Dermis blood vessel endothelial cell (primary cell): ENCODE measurements at regions not wholly inside any gene's neighbourhood (a gene's known extent, or its start where the extent isn't known, plus 50 kb on each side); places are given as distances from the start of the nearest gene placed in this dataset.
"Not testable (repeated sequence)": the region's sequence is repeated elsewhere in the genome, so short reads cannot be mapped to it uniquely, and the experiment has no call there.

Experiments used
- DNase-seq: peaks from one replicate; pipeline ENCODE4 v3.0.0; 2010

DNA sequence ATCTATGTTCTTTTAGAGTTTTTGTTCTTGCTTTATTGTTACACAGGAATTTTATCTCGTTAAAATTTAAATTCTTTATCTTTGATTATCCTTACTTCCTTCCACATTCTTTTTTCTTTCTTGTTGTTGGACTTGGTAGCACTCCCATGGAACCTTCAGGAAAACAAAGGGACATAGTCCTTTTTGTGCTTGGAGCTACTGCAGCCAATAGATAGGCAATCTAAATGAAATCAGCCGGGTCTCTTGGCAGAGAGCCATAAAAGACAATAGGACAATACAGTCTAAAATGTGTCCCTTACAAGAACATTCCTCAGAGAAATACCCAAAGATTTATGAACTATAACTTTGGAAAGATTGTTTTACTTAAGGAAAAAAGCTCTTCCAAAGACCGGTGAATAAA is 548.1 kb upstream of the C9orf72 start:
- peak; percentile 0 for DNase-seq

GRCh38 chr9:28124917-28125316 is 551.6 kb upstream of the C9orf72 start:
- no peak for DNase-seq

DNA sequence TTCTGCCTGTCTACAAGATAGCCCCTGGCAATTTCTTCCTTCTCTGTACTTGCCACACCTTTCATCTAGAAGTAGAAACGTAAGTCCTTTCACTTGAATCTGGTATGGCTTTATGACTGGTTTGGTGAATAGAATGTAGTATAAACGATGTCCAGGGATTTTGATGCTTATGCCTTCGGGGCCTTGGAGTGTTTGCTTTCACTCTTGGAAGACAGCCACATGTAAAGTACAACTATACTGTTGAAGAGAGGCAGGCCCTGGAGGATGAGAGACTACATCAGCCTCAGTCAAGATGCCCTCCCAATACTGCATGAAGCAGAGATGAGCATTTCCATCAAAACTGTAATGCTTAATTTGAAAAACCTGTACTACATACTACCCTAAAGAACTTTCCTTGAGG is 553.8 kb upstream of the C9orf72 start:
- DNase-seq = no peak

DNA sequence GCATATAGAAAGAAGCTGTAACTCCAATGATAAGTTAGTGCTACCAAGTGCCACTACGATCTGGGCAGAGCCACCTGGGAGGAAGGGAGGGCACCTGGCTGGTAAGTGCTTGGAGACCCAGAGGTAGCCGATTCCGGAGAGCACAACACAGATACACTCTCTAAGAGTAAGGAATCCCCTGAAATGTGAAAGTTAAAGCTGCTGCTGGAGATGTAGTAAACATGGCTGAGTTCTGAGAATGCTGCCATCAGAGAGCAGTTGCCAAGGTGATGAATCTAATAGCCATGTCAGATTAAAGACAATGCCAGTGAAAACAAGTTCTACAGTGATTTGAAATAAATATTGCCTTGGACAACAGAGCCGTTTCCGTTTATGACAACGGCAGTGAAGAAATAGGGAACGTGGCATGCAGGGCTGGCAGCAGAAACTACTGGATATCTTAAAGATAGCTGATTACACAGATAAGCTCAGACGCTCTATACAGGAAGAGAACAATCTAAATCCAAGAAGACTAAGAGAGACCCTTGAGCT is 561.2 kb upstream of the C9orf72 start:
- no peak for DNase-seq

- no peak for DNase-seq
These were observed 562.3 kb upstream of the C9orf72 start for GRCh38 chr9:28135549-28135948.

DNA sequence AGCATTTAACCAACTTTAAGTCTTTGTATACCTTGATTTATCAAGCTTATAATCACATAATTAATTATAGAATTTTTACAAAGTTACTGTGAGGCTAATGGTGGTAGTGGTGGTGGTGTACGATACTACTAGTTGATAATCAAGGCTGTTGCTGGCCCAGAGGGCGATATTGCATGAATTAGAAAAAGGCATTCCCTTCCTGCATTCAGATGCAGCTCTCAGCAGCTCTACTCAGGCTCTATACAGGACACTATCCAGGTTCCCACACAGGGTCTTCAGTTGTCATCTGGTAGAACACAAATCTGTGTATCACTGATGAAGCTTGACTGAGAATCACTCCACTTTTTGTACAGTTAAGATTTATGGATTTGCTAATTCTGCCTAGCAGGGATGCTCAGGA is 562.8 kb upstream of the C9orf72 start:
- DNase-seq = no peak

DNA sequence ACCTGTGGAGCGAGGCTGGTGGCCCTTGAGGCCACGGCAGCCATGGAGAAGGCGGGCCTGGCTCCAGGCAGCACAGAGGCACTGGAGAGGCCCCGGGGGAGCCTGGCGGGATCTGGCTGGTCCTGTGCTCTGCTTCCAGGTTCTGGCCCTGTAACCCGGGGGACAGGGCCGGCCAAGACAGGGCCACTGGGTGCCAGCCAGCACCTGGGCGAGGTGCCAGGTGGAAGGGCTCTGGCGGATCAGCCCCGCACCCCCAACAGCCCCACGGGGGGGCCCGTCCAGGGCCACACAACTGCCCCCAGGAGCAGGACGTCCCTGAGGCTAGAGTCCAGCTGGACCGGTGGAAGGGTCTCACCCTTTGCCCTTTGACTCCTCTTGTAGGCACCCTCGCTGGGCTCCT is 574.1 kb upstream of the C9orf72 start:
- not testable (repeated sequence) for DNase-seq

DNA sequence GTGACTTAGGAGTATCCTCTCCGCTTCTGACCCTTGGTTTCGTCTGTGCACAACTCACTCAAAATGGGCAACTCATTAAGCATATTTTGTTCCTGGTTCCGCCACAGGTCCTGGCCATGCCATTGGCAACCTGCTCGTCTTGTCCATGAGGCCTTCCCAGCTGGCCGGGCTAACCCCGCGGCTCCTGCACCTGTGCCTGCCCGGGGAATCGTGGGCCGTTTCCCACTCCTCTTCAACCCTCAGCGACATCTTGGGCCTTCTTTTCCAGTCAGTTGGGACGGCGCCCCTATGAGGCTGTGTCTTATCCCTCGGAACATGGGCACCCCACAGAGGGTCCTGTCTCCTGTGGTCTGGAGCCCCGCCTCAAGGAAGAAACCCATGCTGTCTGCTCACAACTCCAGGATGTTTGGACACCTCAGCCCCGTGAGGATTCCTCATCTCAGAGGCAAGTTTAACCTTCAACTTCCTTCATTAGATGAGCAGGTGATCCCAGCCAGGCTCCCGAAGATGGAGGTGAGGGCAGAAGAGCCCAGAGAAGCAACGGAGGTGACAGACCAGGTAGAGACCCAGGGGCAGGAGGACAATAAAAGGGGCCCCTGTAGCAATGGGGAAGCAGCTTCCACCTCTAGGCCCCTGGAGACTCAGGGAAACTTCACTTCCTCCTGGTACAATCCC is 574.8 kb upstream of the C9orf72 start:
- DNase-seq = not testable (repeated sequence)

DNA sequence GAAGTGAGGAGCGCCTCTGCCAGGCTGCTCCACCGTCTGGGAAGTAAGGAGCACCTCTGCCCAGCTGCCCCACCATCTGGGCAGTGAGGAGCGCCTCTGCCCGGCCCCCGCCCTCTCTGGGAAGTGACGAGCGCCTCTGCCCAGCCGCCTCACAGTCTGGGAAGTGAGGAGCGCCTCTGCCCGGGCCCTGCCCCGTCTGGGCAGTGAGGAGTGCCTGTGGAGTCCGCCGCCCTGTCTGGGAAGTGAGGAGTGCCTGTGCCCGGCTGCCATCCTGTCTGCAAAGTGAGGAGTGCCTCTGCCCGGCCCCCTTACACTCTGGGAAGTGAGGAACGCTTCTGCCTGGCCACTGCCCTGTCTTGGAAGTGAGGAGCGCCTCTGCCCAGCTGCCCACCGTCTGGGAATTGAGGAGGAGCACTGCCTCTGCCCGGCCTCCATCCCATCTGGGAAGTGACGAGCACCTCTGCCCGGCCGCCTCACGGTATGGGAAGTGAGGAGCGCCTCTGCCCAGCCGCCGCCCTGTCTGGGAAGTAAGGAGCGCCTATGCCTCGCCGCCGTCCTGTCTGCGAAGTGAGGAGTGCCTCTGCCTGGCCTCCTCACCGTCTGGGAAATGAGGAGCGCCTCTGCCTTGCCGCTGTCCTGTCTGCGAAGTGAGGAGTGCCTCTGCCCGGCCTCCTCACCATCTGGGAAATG is 576.2 kb upstream of the C9orf72 start:
- not testable (repeated sequence) for DNase-seq

- DNase-seq = no peak
These were observed 581.8 kb upstream of the C9orf72 start for GRCh38 chr9:28155067-28155466.

GRCh38 chr9:28155671-28156070 is 582.4 kb upstream of the C9orf72 start:
- no peak for DNase-seq

DNA sequence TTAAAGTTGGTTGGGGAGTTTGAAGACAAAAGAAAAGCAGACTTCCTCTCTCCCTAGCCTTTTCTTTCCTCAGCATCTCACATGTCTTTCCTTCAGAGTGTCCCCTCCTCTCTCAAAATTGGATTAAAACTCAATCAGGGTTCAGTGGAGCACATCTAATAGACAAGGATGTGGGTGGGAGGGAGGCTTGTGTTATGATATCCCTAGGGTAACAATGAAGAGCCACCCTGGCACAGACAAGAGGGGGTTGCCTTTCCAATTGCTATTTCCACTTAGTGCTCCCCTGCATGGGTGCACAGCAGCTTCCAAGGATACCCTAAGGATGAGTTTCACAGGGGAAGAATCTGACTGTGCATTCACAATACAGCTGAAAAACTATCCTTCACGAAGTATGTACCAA is 585.2 kb upstream of the C9orf72 start:
- no peak for DNase-seq

GRCh38 chr9:28163619-28164018 is 590.3 kb upstream of the C9orf72 start:
- DNase-seq = no peak

- DNase-seq = no peak
These were observed 592.9 kb upstream of the C9orf72 start for GRCh38 chr9:28166179-28166578.

DNA sequence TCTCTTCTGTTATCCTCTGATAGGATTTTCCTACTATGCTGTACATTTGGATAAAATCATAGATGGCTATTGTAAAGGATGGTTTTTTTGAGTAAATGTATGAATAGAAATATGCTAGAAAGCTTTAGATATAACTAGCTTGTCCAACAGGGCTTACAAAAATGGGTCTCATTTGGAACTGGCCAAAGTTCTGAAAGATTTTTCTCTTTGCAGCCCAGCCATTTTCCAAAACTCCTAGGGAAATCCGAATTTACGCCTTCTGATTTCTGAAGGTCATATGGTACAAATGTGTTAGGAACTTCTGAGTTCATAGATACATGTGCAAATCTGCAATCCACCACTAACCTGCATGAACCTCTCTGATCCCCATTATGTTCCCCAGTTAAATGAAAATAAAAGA is 603.9 kb upstream of the C9orf72 start:
- no peak for DNase-seq

- no peak for DNase-seq
These were observed 604.6 kb upstream of the C9orf72 start for GRCh38 chr9:28177925-28178324.

- DNase-seq = no peak
These were observed 606.6 kb upstream of the C9orf72 start for GRCh38 chr9:28179893-28180292.

DNA sequence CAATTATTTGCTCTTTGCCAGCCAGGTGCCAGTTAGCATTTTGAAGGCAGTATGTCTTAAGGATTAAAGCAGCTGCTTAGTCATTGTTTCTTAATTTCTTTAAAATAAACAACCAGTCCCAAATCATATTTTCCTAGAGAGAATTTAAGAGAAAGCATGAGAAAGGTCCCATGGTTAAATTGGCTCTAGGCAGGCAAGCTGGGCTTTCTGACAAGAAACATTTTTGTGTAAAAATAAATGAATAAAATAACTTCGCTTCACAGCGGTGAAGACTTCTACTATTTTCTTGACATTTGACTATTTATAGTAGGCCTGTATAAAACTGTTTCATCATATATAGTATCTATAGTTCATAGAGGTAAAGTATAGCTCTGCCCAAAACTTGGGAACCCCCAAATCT is 617.7 kb upstream of the C9orf72 start:
- DNase-seq = no peak

DNA sequence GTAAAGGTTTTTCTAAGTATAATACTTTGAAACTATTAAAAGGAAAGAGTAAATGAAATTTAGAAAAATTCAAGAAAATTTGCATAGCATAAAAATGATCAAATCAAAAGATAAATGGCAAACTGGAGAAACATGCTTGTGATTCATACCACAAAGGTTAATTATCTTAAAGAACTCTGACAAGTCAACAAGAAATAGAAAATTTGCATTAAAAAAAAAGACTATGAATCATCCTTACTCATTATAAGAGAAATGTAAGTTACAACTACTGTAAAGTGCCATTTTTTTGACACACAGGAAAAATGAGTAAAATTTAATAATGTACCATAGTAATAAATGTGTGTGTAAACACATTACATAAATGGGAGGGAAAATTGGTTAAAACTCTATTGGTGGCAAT is 624.4 kb upstream of the C9orf72 start:
- DNase-seq = no peak

GRCh38 chr9:28203036-28203435 is 629.8 kb upstream of the C9orf72 start:
- no peak for DNase-seq

GRCh38 chr9:28206280-28206679 is 633.0 kb upstream of the C9orf72 start:
- DNase-seq = no peak

- DNase-seq = no peak
These were observed 634.4 kb upstream of the C9orf72 start for GRCh38 chr9:28207657-28208056.

GRCh38 chr9:28209130-28209529 is 635.8 kb upstream of the C9orf72 start:
- DNase-seq = no peak

DNA sequence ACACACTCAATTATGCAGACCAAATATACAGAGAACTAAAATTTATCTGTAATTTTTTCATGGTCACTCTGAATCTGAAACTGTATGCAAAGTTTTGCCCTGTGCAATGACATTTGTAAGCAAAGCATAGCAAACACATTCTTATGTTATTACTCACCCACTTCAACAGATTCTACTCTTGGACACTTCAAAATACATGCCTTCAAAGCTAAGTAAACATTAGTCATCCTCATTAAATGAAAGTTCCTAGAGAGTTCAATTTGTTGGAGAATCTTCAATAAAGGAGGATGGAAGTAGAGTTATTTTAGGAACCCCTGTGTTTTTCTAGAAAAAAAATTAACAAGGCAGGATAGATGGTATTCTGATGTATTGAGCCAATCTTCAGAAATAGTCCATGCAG is 639.7 kb upstream of the C9orf72 start:
- DNase-seq = peak; percentile 0
